ENCODE measurements at regions not wholly inside any gene's neighbourhood (a gene's known extent, or its start where the extent isn't known, plus 50 kb on each side); places are given as distances from the start of the nearest gene placed in this dataset.
"Not testable (repeated sequence)": the region's sequence is repeated elsewhere in the genome, so short reads cannot be mapped to it uniquely, and the experiment has no call there.

DNA sequence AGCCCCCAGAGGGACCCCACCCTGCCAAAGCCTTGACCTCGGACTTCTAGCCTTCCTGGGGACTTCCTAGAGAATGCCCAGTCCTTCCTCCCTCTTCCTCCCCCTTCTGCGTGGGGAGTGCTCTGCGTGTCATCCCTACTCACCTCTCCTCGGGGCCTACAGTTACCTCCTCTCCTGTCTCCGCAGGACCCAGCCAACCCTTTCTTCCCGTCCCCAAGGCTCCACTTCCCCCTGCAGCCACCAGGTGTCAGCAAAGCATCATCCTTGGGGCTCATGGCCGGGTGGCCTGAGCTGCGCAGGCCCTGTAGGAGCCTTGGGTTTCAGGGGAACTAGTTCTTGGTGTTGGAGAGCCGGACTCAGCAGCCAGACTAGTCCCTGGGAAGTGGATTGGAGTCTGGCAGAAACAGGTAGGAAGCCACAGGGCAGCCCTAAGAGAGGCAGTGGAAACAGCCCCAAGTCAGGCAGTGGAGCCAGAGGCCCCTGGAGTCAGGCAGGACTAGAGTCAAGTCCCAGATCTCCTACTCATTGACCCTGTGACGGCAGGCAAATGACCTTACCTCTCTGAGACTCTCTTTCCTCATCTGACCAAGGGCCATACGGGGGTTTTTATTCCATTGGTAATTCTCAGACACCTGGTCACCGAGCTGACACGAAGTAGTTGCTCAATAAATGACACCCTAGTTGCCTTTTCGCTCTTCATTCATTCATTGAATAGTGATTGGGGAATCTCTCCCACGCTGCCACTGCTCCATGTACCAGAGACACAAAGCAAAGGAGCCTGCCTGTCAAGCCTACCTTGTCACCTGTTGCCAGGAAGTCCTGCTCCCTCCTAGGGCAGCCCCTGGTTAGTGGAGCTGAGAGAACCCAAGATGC lies 101.8 kb upstream of the GRK3 start (continued):
- TF ChIP-seq MAZ (IDR thresholded peaks at IDR 0.05; ENCODE audit: borderline replicate concordance, low read depth, low read length) = not testable (repeated sequence)
- TF ChIP-seq MAZ (CRISPR knock-in tag; IDR thresholded peaks at IDR 0.05; ENCODE audit: low read depth) (0 out of 2 replicates have a peak, but pooled peaks have one; percentile 21), ZNF331 (CRISPR knock-in tag; IDR thresholded peaks at IDR 0.05) (0 out of 2 replicates have a peak, but pooled peaks have one; percentile 38), POLR2A (IDR thresholded peaks at IDR 0.05; ENCODE audit: insufficient read depth in 1 of 2, low read depth in 2 of 2, low read length in 2 of 2) (peak in 1 of 2 experiments; percentile 37; a peak in 1 of 4 replicates), MYC (CRISPR knock-in tag; IDR thresholded peaks at IDR 0.05; ENCODE audit: borderline replicate concordance) (peak; percentile 47; the same call in 1 of the 2 replicates), POLR2G (IDR thresholded peaks at IDR 0.05; ENCODE audit: low read depth, low read length) (peak; percentile 56), ZFX (CRISPR knock-in tag; IDR thresholded peaks at IDR 0.05; ENCODE audit: low read depth) (peak; percentile 50; the same call in 1 of the 2 replicates), RAD21 (CRISPR knock-in tag; IDR thresholded peaks at IDR 0.05) (peak; percentile 94), RBM22 (optimal IDR thresholded peaks at IDR 0.05; ENCODE audit: low read length) (peak; percentile 86), KDM5B (CRISPR knock-in tag; IDR thresholded peaks at IDR 0.05; ENCODE audit: borderline replicate concordance) (0 out of 2 replicates have a peak, but pooled peaks have one; percentile 27), FOSL2 (CRISPR knock-in tag; IDR thresholded peaks at IDR 0.05) (peak; percentile 9; the same call in 1 of the 2 replicates), XRCC5 (optimal IDR thresholded peaks at IDR 0.05; ENCODE audit: low read length) (peak; percentile 19), RFX5 (IDR thresholded peaks at IDR 0.05; ENCODE audit: low read depth, low read length) (peak; percentile 89), REL (CRISPR knock-in tag; conservative IDR thresholded peaks at IDR 0.05) (0 out of 2 replicates have a peak, but pooled peaks have one; percentile 28), KDM2A (CRISPR knock-in tag; IDR thresholded peaks at IDR 0.05; ENCODE audit: borderline replicate concordance, low read depth) (peak; percentile 66; the same call in 1 of the 2 replicates)
- TF ChIP-seq, protein P1, sequence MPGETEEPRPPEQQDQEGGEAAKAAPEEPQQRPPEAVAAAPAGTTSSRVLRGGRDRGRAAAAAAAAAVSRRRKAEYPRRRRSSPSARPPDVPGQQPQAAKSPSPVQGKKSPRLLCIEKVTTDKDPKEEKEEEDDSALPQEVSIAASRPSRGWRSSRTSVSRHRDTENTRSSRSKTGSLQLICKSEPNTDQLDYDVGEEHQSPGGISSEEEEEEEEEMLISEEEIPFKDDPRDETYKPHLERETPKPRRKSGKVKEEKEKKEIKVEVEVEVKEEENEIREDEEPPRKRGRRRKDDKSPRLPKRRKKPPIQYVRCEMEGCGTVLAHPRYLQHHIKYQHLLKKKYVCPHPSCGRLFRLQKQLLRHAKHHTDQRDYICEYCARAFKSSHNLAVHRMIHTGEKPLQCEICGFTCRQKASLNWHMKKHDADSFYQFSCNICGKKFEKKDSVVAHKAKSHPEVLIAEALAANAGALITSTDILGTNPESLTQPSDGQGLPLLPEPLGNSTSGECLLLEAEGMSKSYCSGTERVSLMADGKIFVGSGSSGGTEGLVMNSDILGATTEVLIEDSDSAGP (CRISPR knock-in tag; IDR thresholded peaks at IDR 0.05; ENCODE audit: borderline replicate concordance) = peak; percentile 35; the same call in 1 of the 2 replicates
- TF ChIP-seq, protein P2, sequence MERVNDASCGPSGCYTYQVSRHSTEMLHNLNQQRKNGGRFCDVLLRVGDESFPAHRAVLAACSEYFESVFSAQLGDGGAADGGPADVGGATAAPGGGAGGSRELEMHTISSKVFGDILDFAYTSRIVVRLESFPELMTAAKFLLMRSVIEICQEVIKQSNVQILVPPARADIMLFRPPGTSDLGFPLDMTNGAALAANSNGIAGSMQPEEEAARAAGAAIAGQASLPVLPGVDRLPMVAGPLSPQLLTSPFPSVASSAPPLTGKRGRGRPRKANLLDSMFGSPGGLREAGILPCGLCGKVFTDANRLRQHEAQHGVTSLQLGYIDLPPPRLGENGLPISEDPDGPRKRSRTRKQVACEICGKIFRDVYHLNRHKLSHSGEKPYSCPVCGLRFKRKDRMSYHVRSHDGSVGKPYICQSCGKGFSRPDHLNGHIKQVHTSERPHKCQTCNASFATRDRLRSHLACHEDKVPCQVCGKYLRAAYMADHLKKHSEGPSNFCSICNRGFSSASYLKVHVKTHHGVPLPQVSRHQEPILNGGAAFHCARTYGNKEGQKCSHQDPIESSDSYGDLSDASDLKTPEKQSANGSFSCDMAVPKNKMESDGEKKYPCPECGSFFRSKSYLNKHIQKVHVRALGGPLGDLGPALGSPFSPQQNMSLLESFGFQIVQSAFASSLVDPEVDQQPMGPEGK (CRISPR knock-in tag; IDR thresholded peaks at IDR 0.05) = peak; percentile 22; the same call in 1 of the 2 replicates

DNA sequence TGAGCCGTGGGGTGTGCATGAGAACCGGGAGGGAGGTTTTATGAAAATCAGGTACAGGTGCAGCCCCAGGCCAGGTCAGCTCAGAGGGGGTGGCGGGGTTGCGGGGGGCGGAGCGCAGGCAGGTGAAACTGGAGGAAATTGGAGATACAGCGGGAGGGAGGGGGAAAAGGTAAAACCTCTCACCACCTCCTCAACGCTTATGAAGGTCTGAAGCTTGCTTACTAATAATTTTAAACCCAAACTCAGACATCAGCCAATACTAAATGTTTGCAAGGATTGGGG lies 101.2 kb upstream of the GRK3 start:
- H3K27ac ChIP-seq (ENCODE audit: extremely low read length, insufficient read depth, low read length); H3K9ac ChIP-seq (ENCODE audit: insufficient read depth, low read depth, low read length); H3K27me3 ChIP-seq (ENCODE audit: control insufficient read depth in 1 of 2, insufficient read depth in 2 of 2, low read length in 2 of 2); H3K4me2 ChIP-seq (ENCODE audit: low read depth, low read length); DNase-seq (ENCODE audit: low spot score); H3K4me1 ChIP-seq (ENCODE audit: insufficient read depth, low read length); H4K20me1 ChIP-seq (ENCODE audit: insufficient read depth, low read length); BruUV-seq (replicated peaks); H3K4me3 ChIP-seq (replicated peaks in 1 of 3; ENCODE audit: insufficient read depth in 1 of 3, low read depth in 2 of 3, low read length in 3 of 3); FAIRE-seq; POLR2A ChIA-PET; H3K9me3 ChIP-seq (ENCODE audit: low read length); ATAC-seq; H3K79me2 ChIP-seq (ENCODE audit: insufficient read depth, low read length); H2AFZ ChIP-seq (ENCODE audit: low read length): not testable (repeated sequence)
- CTCF ChIA-PET (ENCODE audit: low intra/inter-chr PET ratio, low total read pairs) = interaction anchor here (0.6 to 2.8 kb wide), 3 partner anchors 238 to 310 kb away, joined by 3 to 32 read pairs (median 13); no protein-coding TSS in a partner anchor
- intact Hi-C loops (cut with micrococcal nuclease; ENCODE audit: unreplicated experiment) = loop anchor here (5.0 kb wide), 1 partner anchor 79 kb away; no protein-coding TSS in a partner anchor
- WGBS (ENCODE audit: low lambda C conversion rate) = 94% methylated on average over 8 of the region's 8 CpGs
- peaks cover 12 to 24% of the 10 kb centered on the region in 2 experiments; a peak in 4 of 5 replicates for H3K36me3 ChIP-seq (replicated peaks in 1 of 2; ENCODE audit: control insufficient read depth in 1 of 2, insufficient read depth in 2 of 2, low read length in 2 of 2)
- in situ Hi-C loops (cut with HindIII; ENCODE audit: extremely low pct_ligation_motif_present, low pct_unique_long_range_greater_than_20kb) = loop anchor here (5.0 kb wide), 2 partner anchors 239 to 309 kb away; no protein-coding TSS in a partner anchor

Data from HepG2 (cell line).